ENCODE measurements at regions not wholly inside any gene's neighbourhood (a gene's known extent, or its start where the extent isn't known, plus 50 kb on each side); places are given as distances from the start of the nearest gene placed in this dataset.

DNA sequence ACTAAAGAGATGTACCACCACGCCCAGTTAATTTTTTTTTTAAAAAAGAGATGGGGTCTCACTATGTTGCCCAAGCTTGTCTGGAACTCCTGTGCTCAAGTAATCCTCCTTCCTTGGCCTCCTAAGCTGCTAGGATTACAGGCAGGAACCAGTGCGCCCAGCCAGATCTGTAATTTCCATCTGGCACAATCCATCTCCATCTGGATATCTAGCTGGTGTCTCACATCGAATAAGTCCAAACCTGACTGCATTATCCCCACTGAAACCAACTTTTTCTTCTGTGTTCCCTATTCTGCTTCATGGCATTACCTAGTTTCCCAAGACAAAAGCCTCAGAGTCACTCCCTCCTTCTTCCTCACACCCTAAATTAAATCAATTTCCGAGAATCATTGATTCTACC is 125.8 kb upstream of the TEX13C start:
- TF ChIP-seq, protein P1, sequence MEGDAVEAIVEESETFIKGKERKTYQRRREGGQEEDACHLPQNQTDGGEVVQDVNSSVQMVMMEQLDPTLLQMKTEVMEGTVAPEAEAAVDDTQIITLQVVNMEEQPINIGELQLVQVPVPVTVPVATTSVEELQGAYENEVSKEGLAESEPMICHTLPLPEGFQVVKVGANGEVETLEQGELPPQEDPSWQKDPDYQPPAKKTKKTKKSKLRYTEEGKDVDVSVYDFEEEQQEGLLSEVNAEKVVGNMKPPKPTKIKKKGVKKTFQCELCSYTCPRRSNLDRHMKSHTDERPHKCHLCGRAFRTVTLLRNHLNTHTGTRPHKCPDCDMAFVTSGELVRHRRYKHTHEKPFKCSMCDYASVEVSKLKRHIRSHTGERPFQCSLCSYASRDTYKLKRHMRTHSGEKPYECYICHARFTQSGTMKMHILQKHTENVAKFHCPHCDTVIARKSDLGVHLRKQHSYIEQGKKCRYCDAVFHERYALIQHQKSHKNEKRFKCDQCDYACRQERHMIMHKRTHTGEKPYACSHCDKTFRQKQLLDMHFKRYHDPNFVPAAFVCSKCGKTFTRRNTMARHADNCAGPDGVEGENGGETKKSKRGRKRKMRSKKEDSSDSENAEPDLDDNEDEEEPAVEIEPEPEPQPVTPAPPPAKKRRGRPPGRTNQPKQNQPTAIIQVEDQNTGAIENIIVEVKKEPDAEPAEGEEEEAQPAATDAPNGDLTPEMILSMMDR (IDR thresholded peaks at IDR 0.05; ENCODE audit: insufficient read depth, low read depth, low read length, missing control alignments), result no peak
- no peak for DNase-seq (ENCODE audit: low read depth)
- no peak overlapping the region for H3K4me3 ChIP-seq (ENCODE audit: low read depth, low read length)

- H3K4me3 ChIP-seq (ENCODE audit: low read depth, low read length), result no peak overlapping the region
- DNase-seq (ENCODE audit: low read depth), result no peak
- TF ChIP-seq, protein P1 (IDR thresholded peaks at IDR 0.05; ENCODE audit: insufficient read depth, low read depth, low read length, missing control alignments), result no peak
These were observed 121.1 kb upstream of the TEX13C start for GRCh38 chrX:125198546-125198945.

- no peak overlapping the region for H3K4me3 ChIP-seq (ENCODE audit: low read depth, low read length)
- no peak for DNase-seq (ENCODE audit: low read depth)
- TF ChIP-seq, protein P1 (IDR thresholded peaks at IDR 0.05; ENCODE audit: insufficient read depth, low read depth, low read length, missing control alignments), result no peak
These were observed 117.0 kb upstream of the TEX13C start for GRCh38 chrX:125202591-125203248.

GRCh38 chrX:125203365-125203736 is 116.3 kb upstream of the TEX13C start:
- TF ChIP-seq, protein P1 (IDR thresholded peaks at IDR 0.05; ENCODE audit: insufficient read depth, low read depth, low read length, missing control alignments), result no peak
- H3K4me3 ChIP-seq (ENCODE audit: low read depth, low read length), result no peak overlapping the region
- no peak for DNase-seq (ENCODE audit: low read depth)

- no peak overlapping the region for H3K4me3 ChIP-seq (ENCODE audit: low read depth, low read length)
- TF ChIP-seq, protein P1 (IDR thresholded peaks at IDR 0.05; ENCODE audit: insufficient read depth, low read depth, low read length, missing control alignments), result no peak
- DNase-seq (ENCODE audit: low read depth), result no peak
These were observed 115.7 kb upstream of the TEX13C start for GRCh38 chrX:125203737-125204578.

GRCh38 chrX:125204681-125205132 is 115.0 kb upstream of the TEX13C start:
- TF ChIP-seq, protein P1 (IDR thresholded peaks at IDR 0.05; ENCODE audit: insufficient read depth, low read depth, low read length, missing control alignments), result no peak
- H3K4me3 ChIP-seq (ENCODE audit: low read depth, low read length), result peak overlapping the region; percentile 7; the same call in 1 of the 2 replicates
- no peak for DNase-seq (ENCODE audit: low read depth)

All from GM12865 (cell line).